OCI-LY3 (cell line): ENCODE measurements at regions not wholly inside any gene's neighbourhood (a gene's known extent, or its start where the extent isn't known, plus 50 kb on each side); places are given as distances from the start of the nearest gene placed in this dataset.

ENCODE experiments used
- H2AFZ ChIP-seq: fragments of 200-600, 300-600 bp; shearing (Covaris generic); 2 replicates; pipeline ENCODE4 v1.6.0; 2014; ENCODE audit warnings: antibody characterized with exemption, low read depth, low read length
- H3K27ac ChIP-seq: fragments of 200-600, 300-600 bp; sonication (generic); 2 replicates; pipeline ENCODE4 v1.5.1; 2014; ENCODE audit warnings: mild to moderate bottlenecking, low read length, moderate library complexity, mixed read lengths
- H3K27me3 ChIP-seq: fragments of 200-600, 300-600 bp; sonication (generic); 2 replicates; pipeline ENCODE4 v1.6.1; 2014; ENCODE audit warnings: low read depth, low read length, mixed read lengths
- H3K36me3 ChIP-seq: fragments of 200-600, 300-600 bp; sonication (generic); replicated peaks from 2 replicates; pipeline ENCODE3; 2014; ENCODE audit warnings: low read depth, low read length, mixed read lengths
- H3K4me1 ChIP-seq: fragments of 300-600, 200-600 bp; sonication (generic); 2 replicates; pipeline ENCODE4 v1.6.1; 2014; ENCODE audit warnings: low read length, mixed read lengths
- H3K4me2 ChIP-seq: fragments of 200-600, 300-600 bp; sonication (generic); 2 replicates; pipeline ENCODE4 v1.6.1; 2014; ENCODE audit warnings: low read length, mixed read lengths
- H3K4me3 ChIP-seq: fragments of 300-600, 200-600 bp; sonication (generic); 2 replicates; pipeline ENCODE4 v1.5.1; 2014; ENCODE audit warnings: antibody characterized with exemption, mild to moderate bottlenecking, low read length, moderate library complexity
- H3K79me2 ChIP-seq: fragments of 300-600, 200-600 bp; shearing (Covaris generic); 2 replicates; pipeline ENCODE4 v1.6.1; 2014; ENCODE audit warnings: mild to moderate bottlenecking, low read length, mixed read lengths
- H3K9ac ChIP-seq: fragments of 300-600, 200-600 bp; shearing (Covaris generic); 2 replicates; pipeline ENCODE4 v1.6.0; 2014; ENCODE audit warnings: mild to moderate bottlenecking, low read length, moderate library complexity
- H3K9me3 ChIP-seq: fragments of 200-600, 300-600 bp; shearing (Covaris generic); 2 replicates; pipeline ENCODE4 v1.6.1; 2014; ENCODE audit warnings: low read length, mixed read lengths; ENCODE audit not compliant: insufficient read depth
- H4K20me1 ChIP-seq: fragments of 200-600, 300-600 bp; sonication (generic); 2 replicates; pipeline ENCODE4 v1.6.1; 2016; ENCODE audit warnings: low read length, mixed read lengths; ENCODE audit not compliant: insufficient read depth
- CTCF ChIP-seq: fragments of 200-600, 300-600 bp; sonication (generic); IDR thresholded peaks from 2 replicates; pipeline ENCODE4 v1.5.1; 2014; ENCODE audit warnings: antibody characterized with exemption, low read length, low read depth
- EZH2phosphoT487 ChIP-seq: fragments of 200-600 bp; shearing (Covaris generic); IDR thresholded peaks from 2 replicates; pipeline ENCODE4 v1.6.1; 2018; ENCODE audit warnings: antibody characterized with exemption, mixed run types, low read depth

- H3K4me3 ChIP-seq: no peak overlapping the region
- H3K27me3 ChIP-seq: no peaks in the 10 kb centered on the region
- no peak overlapping the region for H3K27ac ChIP-seq
- H2AFZ ChIP-seq: no peak overlapping the region
- no peaks in the 10 kb centered on the region for H3K79me2 ChIP-seq
- no peak overlapping the region for H3K4me2 ChIP-seq
- no peak overlapping the region for H3K9ac ChIP-seq
- no peaks in the 10 kb centered on the region for H3K9me3 ChIP-seq
- no peaks in the 10 kb centered on the region for H4K20me1 ChIP-seq
- H3K4me1 ChIP-seq: no peaks in the 10 kb centered on the region
- no peaks in the 10 kb centered on the region for H3K36me3 ChIP-seq
- TF ChIP-seq CTCF (no peak), EZH2phosphoT487 (no peak)
Observed at GRCh38 chr3:28698706-28699105, 350.1 kb upstream of the AZI2 start.

GRCh38 chr3:28699283-28699682 lies 350.7 kb upstream of the AZI2 start:
- Histone ChIP-seq H3K27ac (no peak overlapping the region), H3K79me2 (no peaks in the 10 kb centered on the region), H3K4me3 (no peak overlapping the region), H3K9ac (no peak overlapping the region), H3K9me3 (no peaks in the 10 kb centered on the region), H3K4me2 (no peak overlapping the region), H4K20me1 (no peaks in the 10 kb centered on the region), H3K27me3 (no peaks in the 10 kb centered on the region), H3K4me1 (no peaks in the 10 kb centered on the region), H3K36me3 (no peaks in the 10 kb centered on the region), H2AFZ (no peak overlapping the region)
- TF ChIP-seq CTCF (no peak), EZH2phosphoT487 (no peak)

- Histone ChIP-seq H3K27me3 (no peaks in the 10 kb centered on the region), H3K4me1 (no peaks in the 10 kb centered on the region), H3K79me2 (no peaks in the 10 kb centered on the region), H3K4me2 (no peak overlapping the region), H3K36me3 (no peaks in the 10 kb centered on the region), H2AFZ (no peak overlapping the region), H3K9me3 (no peaks in the 10 kb centered on the region), H3K4me3 (no peak overlapping the region), H4K20me1 (no peaks in the 10 kb centered on the region), H3K27ac (no peak overlapping the region), H3K9ac (no peak overlapping the region)
- no peak for TF ChIP-seq CTCF
- TF ChIP-seq EZH2phosphoT487: no peak
Observed at GRCh38 chr3:28700728-28701127, 352.1 kb upstream of the AZI2 start.

GRCh38 chr3:28703843-28704242 lies 355.2 kb upstream of the AZI2 start:
- TF ChIP-seq CTCF: no peak
- no peak for TF ChIP-seq EZH2phosphoT487
- no peak overlapping the region for H3K27ac ChIP-seq
- H3K9ac ChIP-seq: no peak overlapping the region
- H2AFZ ChIP-seq: no peak overlapping the region
- no peak overlapping the region for H3K4me3 ChIP-seq
- no peaks in the 10 kb centered on the region for H3K27me3 ChIP-seq
- no peaks in the 10 kb centered on the region for H3K9me3 ChIP-seq
- no peaks in the 10 kb centered on the region for H3K36me3 ChIP-seq
- H3K79me2 ChIP-seq: no peaks in the 10 kb centered on the region
- no peaks in the 10 kb centered on the region for H4K20me1 ChIP-seq
- H3K4me1 ChIP-seq: no peaks in the 10 kb centered on the region
- H3K4me2 ChIP-seq: no peak overlapping the region
